ENCODE measurements at regions not wholly inside any gene's neighbourhood (a gene's known extent, or its start where the extent isn't known, plus 50 kb on each side); places are given as distances from the start of the nearest gene placed in this dataset.

- no peak for TF ChIP-seq CTCF (IDR thresholded peaks at IDR 0.05)
Measured at GRCh38 chr20:1835186-1836035, 59.8 kb upstream of the SIRPA start.

GRCh38 chr20:1833728-1834726 is 61.2 kb upstream of the SIRPA start:
- no peak for TF ChIP-seq CTCF (IDR thresholded peaks at IDR 0.05)

GRCh38 chr20:1833216-1833615 is 62.0 kb upstream of the SIRPA start:
- no peak for TF ChIP-seq CTCF (IDR thresholded peaks at IDR 0.05)

GRCh38 chr20:1832634-1833033 is 62.6 kb upstream of the SIRPA start:
- no peak for TF ChIP-seq CTCF (IDR thresholded peaks at IDR 0.05)

- no peak for TF ChIP-seq CTCF (IDR thresholded peaks at IDR 0.05)
Measured at GRCh38 chr20:1831606-1832005, 63.6 kb upstream of the SIRPA start.

- no peak for TF ChIP-seq CTCF (IDR thresholded peaks at IDR 0.05)
Measured at GRCh38 chr20:1831096-1831495, 64.1 kb upstream of the SIRPA start.

- no peak for TF ChIP-seq CTCF (IDR thresholded peaks at IDR 0.05)
Measured at GRCh38 chr20:1830240-1830639, 65.0 kb upstream of the SIRPA start.
